NCI-H1105 (cell line): ENCODE measurements at regions not wholly inside any gene's neighbourhood (a gene's known extent, or its start where the extent isn't known, plus 50 kb on each side); places are given as distances from the start of the nearest gene placed in this dataset.
"Not testable (repeated sequence)": the region's sequence is repeated elsewhere in the genome, so short reads cannot be mapped to it uniquely, and the experiment has no call there.

Source experiments
- DNase-seq: peaks from one replicate; lab custom pipeline; 2025; lab: John Stamatoyannopoulos, UW

DNA sequence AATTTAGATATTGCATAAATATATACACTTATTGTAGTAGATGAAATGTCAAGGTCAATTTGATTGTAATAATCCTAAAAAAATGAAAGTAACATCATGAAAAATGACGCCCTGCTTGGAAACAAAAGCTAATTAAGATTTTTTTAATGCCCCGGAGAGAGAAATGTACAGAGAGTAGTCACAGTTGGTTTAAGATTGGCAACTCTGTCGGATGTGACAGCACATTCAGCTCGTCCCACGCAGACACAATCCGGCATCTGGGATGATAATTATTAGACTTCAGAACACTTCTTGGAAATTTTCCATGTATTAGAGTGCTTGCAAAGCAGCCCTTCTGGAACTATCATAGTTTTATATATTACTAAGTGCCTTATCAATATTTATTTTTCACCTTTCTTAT, 478.0 kb downstream of the PDHA2 start:
- DNase-seq, result no peak

DNA sequence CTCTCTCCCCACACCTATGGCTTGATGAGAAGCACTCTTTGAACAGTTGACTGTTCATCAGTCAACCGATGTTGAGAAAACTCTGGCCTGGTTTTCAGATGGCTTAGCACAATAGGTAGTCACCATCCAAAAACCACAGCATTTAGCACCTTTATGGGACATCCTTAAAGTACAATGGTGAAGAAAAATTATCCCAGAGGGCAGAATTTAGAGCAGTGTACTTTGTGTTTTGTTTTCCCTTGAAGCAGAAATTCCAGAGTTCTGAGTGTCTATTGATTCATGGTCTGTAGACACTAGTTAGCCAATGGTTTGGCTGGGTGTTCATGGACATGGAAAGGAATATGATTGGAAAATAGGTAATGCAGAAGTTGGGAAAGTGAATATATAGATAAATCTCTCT, 487.0 kb downstream of the PDHA2 start:
- no peak for DNase-seq

- no peak for DNase-seq
These were observed 502.3 kb downstream of the PDHA2 start for GRCh38 chr4:96342196-96342595.

DNA sequence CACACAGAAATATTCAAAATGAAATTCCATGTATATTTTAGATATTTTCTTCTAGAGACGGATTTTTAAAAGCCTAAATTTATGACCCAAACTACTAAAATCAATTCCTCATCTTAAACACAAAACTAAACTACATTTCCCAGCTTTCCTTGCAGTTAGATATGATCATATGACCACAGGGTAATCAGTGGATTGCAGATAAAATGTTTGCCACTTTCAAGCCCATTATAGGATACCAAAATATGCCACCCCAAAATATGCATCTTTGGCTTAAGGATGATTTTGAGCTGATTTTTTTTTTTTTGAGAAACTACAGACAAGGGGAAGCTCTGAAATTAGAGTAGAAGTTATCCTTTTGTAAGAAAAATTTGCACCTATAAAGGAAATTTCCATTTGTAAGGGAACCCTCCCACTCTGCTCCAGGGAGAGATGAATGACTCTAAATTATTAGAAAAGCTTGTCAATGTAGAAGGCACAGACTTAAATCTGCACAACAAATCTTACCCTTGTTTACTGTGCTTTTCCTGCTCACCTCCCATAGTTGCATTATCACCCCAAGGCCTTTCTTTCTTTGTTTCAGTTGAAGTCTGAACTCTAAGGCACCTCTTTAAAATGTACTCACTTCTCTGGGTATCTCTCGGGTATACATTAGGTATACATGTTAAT, 503.0 kb downstream of the PDHA2 start:
- DNase-seq, result no peak

GRCh38 chr4:96343836-96344235, 503.9 kb downstream of the PDHA2 start:
- no peak for DNase-seq

- no peak for DNase-seq
These were observed 507.7 kb downstream of the PDHA2 start for GRCh38 chr4:96347582-96347981.

GRCh38 chr4:96352051-96352517, 512.2 kb downstream of the PDHA2 start:
- DNase-seq, result no peak

DNA sequence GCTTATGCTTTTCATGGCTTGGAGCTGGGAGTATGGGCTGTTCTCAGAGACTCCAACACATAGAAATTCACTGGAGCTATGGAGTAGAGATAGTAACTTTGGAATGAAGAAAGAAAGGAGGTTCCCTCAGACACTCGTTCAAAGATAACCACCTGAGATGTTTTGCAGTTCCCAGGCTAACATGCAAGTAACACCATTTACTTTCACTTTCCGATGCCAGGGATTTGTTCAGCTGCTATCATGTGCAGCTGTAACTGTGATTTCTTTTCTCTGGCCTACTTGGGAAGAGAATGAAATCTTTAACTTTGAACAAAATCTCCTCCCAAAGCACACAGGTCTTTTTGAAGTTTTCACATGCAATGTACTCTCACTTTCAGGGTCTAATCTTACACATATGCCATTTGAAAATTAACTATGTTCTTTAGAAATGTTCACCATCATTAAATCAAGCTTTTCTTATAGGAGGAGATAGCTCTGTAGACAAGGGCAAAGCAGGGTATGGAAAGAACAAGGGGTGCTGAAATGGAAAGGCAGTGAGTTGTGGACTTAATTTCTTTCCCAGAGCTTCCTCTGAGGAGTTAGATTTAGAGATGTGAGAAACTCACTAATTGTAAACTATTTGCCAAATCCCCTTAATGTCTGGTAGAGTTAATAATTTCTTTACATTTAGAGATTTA, 514.3 kb downstream of the PDHA2 start:
- no peak for DNase-seq

- no peak for DNase-seq
These were observed 515.5 kb downstream of the PDHA2 start for GRCh38 chr4:96355414-96355813.

DNA sequence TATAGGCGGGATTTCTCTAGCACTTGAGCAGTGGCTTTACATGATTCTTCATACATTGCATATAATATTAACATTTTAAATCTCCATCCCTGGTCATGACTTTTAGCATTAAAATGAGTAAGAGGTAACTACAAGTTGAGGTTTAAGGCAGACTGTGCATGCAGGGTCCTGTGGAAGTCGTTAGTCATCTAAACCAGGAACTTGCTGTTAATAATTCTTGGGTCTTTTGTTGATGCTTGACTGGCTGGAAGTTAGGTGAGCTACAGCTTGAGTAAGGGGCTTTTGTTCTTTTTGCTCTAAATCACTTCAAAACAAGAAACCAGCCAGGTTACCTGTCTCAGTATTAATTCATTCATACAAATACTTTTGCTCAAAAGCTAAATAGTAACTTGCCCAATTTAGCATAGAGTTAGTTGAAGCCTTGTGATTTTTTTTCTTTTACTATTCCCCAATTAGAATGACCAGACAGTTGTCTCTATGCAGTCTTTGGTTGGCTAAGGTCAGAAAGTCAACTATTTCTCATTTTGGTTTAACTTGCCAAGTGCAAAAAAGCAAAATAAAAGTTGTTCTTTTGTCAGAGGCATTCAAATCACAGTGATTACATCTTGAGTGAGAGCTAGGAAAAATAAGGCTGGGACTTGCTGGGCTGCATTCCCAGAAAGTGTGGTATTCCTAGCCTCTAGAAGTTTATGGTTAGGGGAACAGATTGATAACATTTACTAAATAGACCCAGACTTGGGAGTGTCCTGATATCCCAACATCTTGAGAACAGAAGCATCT, 516.9 kb downstream of the PDHA2 start:
- no peak for DNase-seq

DNA sequence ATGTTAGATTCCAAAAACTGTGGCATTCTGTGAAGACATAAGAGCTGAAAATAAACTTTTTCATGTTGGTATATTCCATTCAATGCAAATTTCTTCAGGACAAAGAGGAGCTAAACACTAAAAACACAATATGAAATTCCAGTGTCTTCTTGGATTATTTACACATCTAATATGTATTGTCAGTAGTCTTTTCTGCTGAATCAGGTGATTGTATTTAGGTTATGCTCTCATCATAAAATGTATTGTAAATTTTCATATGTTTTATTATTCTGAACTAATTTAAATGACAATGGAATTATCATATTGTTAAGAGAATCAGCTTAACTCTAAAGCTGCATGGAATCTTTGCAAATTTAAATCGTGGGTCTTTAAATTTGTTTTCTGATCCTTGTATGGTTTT, 526.7 kb downstream of the PDHA2 start:
- no peak for DNase-seq

DNA sequence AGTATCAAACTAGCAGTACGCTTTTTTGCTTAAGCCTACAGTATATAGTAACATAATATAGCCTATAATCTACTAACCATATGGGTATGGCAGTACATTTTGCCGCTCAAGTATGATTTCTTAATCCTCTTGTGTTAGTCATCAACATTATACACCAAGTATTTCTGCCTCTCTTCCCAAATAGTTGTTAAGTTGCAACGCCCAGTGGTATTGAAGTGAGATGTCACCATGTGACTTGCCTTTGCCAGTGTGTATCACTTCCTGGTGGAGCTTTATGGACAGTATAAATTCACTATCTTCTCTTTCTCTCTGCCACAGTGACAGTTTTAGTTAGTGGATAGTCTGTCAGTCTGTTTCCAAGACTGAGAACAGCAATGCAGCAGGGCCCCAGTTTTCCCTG, 535.5 kb downstream of the PDHA2 start:
- DNase-seq, result no peak

DNA sequence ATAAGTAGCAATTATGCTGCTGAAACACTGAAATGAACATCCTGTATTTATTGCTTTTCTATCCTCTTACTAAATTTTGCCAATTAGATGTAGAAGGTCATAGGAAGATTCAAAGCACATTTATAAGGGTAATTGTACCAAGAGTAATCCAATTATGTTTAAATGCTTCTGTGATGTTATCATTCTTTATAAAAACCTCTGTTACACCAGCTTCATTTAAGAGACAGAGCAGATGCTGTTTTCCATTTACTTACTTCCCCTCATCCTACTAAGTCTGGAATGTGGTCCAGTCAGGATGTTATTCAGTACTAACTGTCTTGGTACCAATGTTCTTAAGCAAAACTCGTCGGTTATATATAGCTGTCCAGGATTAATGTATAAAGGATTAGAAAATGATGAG, 539.6 kb downstream of the PDHA2 start:
- no peak for DNase-seq

DNA sequence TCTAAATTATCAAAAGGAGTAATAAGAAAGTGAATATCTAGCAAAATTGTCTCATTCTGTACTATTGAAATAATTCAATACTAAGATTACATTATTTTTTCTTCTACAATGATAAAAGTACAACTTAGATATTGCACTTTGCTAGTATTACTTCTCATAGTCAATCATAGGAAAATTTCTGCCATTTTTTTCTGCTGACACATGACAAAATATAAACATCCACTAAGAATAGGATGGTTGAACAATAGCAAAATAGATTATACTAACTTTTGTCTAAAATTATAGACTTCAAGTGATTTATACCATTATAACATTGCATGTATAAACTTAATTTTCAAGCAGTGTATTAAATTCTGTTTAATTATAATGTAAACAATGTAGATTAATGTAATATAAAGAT, 540.2 kb downstream of the PDHA2 start:
- no peak for DNase-seq

- DNase-seq, result no peak
These were observed 543.5 kb downstream of the PDHA2 start for GRCh38 chr4:96383349-96383748.

GRCh38 chr4:96389770-96390169, 549.9 kb downstream of the PDHA2 start:
- no peak for DNase-seq

DNA sequence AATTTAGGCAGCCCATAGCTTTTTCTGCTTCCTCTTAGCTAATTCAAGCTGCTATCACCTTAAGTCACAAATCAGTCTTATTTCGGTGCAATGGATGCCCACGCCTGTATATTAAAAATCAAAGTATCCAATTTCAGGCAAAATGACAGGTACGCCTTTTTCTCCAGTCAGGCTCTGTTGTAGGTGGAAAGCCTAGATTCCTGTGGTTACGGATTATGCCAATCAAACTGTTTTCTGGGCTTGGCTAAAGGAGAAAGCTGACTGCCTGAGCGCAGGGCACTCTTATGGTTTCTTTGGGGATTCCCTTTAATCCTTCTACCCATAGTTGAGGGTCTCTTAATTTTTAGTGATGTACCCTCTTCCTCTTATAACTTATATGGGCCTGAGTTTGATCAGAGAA, 550.5 kb downstream of the PDHA2 start:
- no peak for DNase-seq

DNA sequence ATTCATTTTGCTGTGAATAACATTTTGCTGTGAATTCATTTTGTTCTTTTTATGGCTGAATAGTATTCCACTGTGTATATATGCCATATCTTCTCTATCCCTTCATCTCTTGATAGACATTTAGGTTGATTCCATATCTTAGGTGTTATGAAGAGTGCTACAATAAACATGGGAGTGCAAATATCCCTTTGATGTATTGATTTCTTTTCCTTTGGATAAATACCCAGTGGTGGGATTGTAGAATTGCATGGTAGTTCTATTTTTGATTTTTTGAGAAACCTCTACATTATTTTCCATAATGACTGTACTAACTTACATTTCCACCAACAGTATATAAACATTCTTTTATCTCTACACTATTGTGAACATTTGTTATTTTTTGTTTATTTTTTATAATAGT, 555.9 kb downstream of the PDHA2 start:
- DNase-seq, result no peak

GRCh38 chr4:96406742-96407141, 566.8 kb downstream of the PDHA2 start:
- no peak for DNase-seq

DNA sequence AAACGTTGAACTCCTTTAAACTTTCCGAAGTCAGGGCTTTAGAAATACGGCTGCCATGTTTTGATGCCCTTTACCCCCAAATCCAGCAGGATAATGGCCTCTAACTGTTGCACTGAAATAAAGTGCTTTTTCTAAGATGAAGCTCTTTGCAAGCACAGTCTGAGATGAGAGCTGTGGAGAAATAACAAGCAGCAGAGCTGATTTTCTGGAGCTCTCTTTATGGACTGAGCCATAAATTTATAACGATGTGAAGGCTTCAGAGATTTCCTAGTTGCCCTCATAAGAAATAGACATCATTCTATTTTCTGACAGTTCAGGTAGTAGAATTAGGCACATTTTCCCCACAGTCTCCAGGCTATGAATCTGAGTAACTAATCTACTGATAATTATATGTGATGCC, 567.3 kb downstream of the PDHA2 start:
- no peak for DNase-seq

- no peak for DNase-seq
These were observed 568.0 kb downstream of the PDHA2 start for GRCh38 chr4:96407738-96408463.

DNA sequence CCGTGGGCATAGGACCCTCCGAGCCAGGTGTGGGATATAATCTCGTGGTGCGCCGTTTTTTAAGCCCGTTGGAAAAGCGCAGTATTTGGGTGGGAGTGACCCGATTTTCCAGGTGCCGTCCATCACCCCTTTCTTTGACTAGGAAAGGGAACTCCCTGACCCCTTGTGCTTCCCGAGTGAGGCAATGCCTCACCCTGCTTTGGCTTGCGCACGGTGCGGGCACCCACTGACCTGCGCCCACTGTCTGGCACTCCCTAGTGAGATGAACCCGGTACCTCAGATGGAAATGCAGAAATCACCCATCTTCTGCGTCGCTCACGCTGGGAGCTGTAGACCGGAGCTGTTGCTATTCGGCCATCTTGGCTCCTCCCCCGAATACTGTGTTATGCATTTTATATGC, 575.0 kb downstream of the PDHA2 start:
- not testable (repeated sequence) for DNase-seq
